HPDE6-E6E7 (cell line): ENCODE measurements at regions not wholly inside any gene's neighbourhood (a gene's known extent, or its start where the extent isn't known, plus 50 kb on each side); places are given as distances from the start of the nearest gene placed in this dataset.

ENCODE experiments used
- DNase-seq: peaks from one replicate; pipeline ENCODE4 v3.0.0; 2011; ENCODE audit warnings: missing footprints; ENCODE audit errors: extremely low spot score

- no peak for DNase-seq
Measured at GRCh38 chr10:100612601-100613595, 77.2 kb downstream of the HIF1AN start.

- no peak for DNase-seq
Measured at GRCh38 chr10:100613846-100614245, 78.1 kb downstream of the HIF1AN start.

- DNase-seq = no peak
Measured at GRCh38 chr10:100614429-100615095, 78.8 kb downstream of the HIF1AN start.

- no peak for DNase-seq
Measured at GRCh38 chr10:100615241-100615640, 79.5 kb downstream of the HIF1AN start.

- DNase-seq = no peak
Measured at GRCh38 chr10:100615908-100616307, 80.2 kb downstream of the HIF1AN start.

- no peak for DNase-seq
Measured at GRCh38 chr10:100618091-100618615, 82.4 kb downstream of the HIF1AN start.

- no peak for DNase-seq
Measured at GRCh38 chr10:100618632-100619255, 83.0 kb downstream of the HIF1AN start.

GRCh38 chr10:100620087-100620835 lies 84.5 kb downstream of the HIF1AN start:
- no peak for DNase-seq

- no peak for DNase-seq
Measured at GRCh38 chr10:100621360-100622205, 85.8 kb downstream of the HIF1AN start.

GRCh38 chr10:100622946-100623345 lies 87.2 kb downstream of the HIF1AN start:
- DNase-seq = no peak

GRCh38 chr10:100623521-100624230 lies 87.9 kb downstream of the HIF1AN start:
- no peak for DNase-seq

GRCh38 chr10:100624298-100624697 lies 88.6 kb downstream of the HIF1AN start:
- DNase-seq = no peak

GRCh38 chr10:100625816-100626215 lies 90.1 kb downstream of the HIF1AN start:
- no peak for DNase-seq

- DNase-seq = no peak
Measured at GRCh38 chr10:100628061-100628460, 92.3 kb downstream of the HIF1AN start.

- DNase-seq = no peak
Measured at GRCh38 chr10:100631192-100631591, 95.4 kb downstream of the HIF1AN start.

- DNase-seq = no peak
Measured at GRCh38 chr10:100632027-100632426, 96.3 kb downstream of the HIF1AN start.

- DNase-seq = no peak
Measured at GRCh38 chr10:100634034-100634433, 98.3 kb downstream of the HIF1AN start.

GRCh38 chr10:100636848-100637553 lies 101.3 kb downstream of the HIF1AN start:
- no peak for DNase-seq

- no peak for DNase-seq
Measured at GRCh38 chr10:100637785-100638184, 102.0 kb downstream of the HIF1AN start.
